SK-N-SH (cell line): ENCODE measurements at regions not wholly inside any gene's neighbourhood (a gene's known extent, or its start where the extent isn't known, plus 50 kb on each side); places are given as distances from the start of the nearest gene placed in this dataset.
A peak's percentile ranks its signal among the peaks of the same experiment; 100 is the strongest.

Source experiments
- CTCF ChIA-PET: fragments of 300-600, 350-600 bp; formaldehyde crosslinking; extraction: SDS; loops from one replicate; lab custom pipeline; 2021; lab: Yijun Ruan, JAX
- POLR2A ChIA-PET: fragments of 350-600 bp; sonication (Branson Sonifier 250); formaldehyde crosslinking; extraction: SDS; loops from one replicate; lab custom pipeline; 2020; ENCODE audit warnings: antibody characterized with exemption, inconsistent platforms; lab: Yijun Ruan, JAX
- DNase-seq: peaks from one replicate; pipeline ENCODE4 v3.0.0; 2012
- H2AFZ ChIP-seq: fragments of 200-600 bp; sonication (generic); 2 replicates; pipeline ENCODE4 v1.8.1; 2016; ENCODE audit warnings: antibody characterized with exemption, mild to moderate bottlenecking, low read depth
- H3F3A ChIP-seq: fragments of 200-600 bp; sonication (generic); replicated peaks from 2 replicates; pipeline ENCODE3; 2016; ENCODE audit warnings: antibody characterized with exemption, mild to moderate bottlenecking; ENCODE audit not compliant: insufficient read depth
- H3K27ac ChIP-seq, 2 experiments: fragments of 200-500 bp in 1 of 2; fragments of 200-600 bp in 1 of 2; sonication (Bioruptor generic) in 1 of 2; sonication (generic), shearing (Covaris generic) in 1 of 2; 2 replicates each; pipeline versions ENCODE4 v1.5.1 to v1.6.1; 2014 to 2016; ENCODE audit warnings: low read depth in 2 of 2, inconsistent platforms in 1 of 2, low read length in 1 of 2, mild to moderate bottlenecking in 1 of 2, mixed read lengths in 1 of 2
- H3K27me3 ChIP-seq: fragments of 200-600 bp; sonication (generic), shearing (Covaris generic); 2 replicates; pipeline ENCODE4 v1.6.1; 2016; ENCODE audit warnings: mixed run types; ENCODE audit not compliant: insufficient read depth
- H3K36me3 ChIP-seq, 2 experiments: fragments of 200-500 bp in 1 of 2; fragments of 200-600 bp in 1 of 2; sonication (Bioruptor generic) in 1 of 2; sonication (generic) in 1 of 2; replicated peaks in 1 of 2; 2 replicates each; pipeline versions ENCODE3 to v1.5.1; 2014 to 2016; ENCODE audit warnings: low read length in 1 of 2, mild to moderate bottlenecking in 1 of 2; ENCODE audit not compliant: insufficient read depth in 2 of 2, control insufficient read depth in 1 of 2
- H3K4me1 ChIP-seq, 2 experiments: fragments of 200-500 bp in 1 of 2; fragments of 200-600 bp in 1 of 2; sonication (Bioruptor generic) in 1 of 2; sonication (generic), shearing (Covaris generic) in 1 of 2; 2 replicates each; pipeline versions ENCODE4 v1.5.1 to v1.6.1; 2014 to 2016; ENCODE audit warnings: low read depth in 1 of 2, low read length in 1 of 2, mixed run types in 1 of 2; ENCODE audit not compliant: insufficient read depth in 2 of 2, control insufficient read depth in 1 of 2
- H3K4me2 ChIP-seq: fragments of 200-600 bp; sonication (generic), shearing (Covaris generic); 2 replicates; pipeline ENCODE4 v1.6.1; 2017; ENCODE audit warnings: mixed run types
- H3K4me3 ChIP-seq, 2 experiments: fragments of 200-500 bp in 1 of 2; fragments of 200-600 bp in 1 of 2; sonication (Bioruptor generic) in 1 of 2; sonication (generic), shearing (Covaris generic) in 1 of 2; 2 replicates each; pipeline versions ENCODE4 v1.5.1 to v1.8.1; 2014 to 2016; ENCODE audit warnings: low read depth in 2 of 2, inconsistent platforms in 1 of 2, low read length in 1 of 2, mild to moderate bottlenecking in 1 of 2, mixed read lengths in 1 of 2, moderate library complexity in 1 of 2
- H3K79me2 ChIP-seq: fragments of 200-600 bp; sonication (generic); 2 replicates; pipeline ENCODE4 v1.8.1; 2017; ENCODE audit warnings: mild to moderate bottlenecking; ENCODE audit not compliant: insufficient read depth
- H3K9ac ChIP-seq: fragments of 200-600 bp; sonication (generic); 2 replicates; pipeline ENCODE4 v1.6.1; 2017; ENCODE audit warnings: mixed run types
- H3K9me2 ChIP-seq: fragments of 200-600 bp; sonication (generic); 2 replicates; pipeline ENCODE4 v1.6.1; 2017; ENCODE audit warnings: mixed run types
- H3K9me3 ChIP-seq: fragments of 200-600 bp; sonication (generic); 2 replicates; pipeline ENCODE4 v1.6.1; 2017; ENCODE audit warnings: mixed run types, mild to moderate bottlenecking, moderate library complexity
- H4K20me1 ChIP-seq: fragments of 200-600 bp; sonication (generic); 2 replicates; pipeline ENCODE4 v1.6.1; 2017; ENCODE audit warnings: mild to moderate bottlenecking, mixed run types; ENCODE audit not compliant: insufficient read depth
- EP300 ChIP-seq, 2 experiments: IDR thresholded peaks; 2 replicates each; pipeline versions ENCODE4 v1.4.0 to v1.6.1; 2012; ENCODE audit warnings: borderline replicate concordance in 1 of 2, low read depth in 1 of 2, low read length in 1 of 2
- FOXM1 ChIP-seq: IDR thresholded peaks from 2 replicates; pipeline ENCODE4 v1.4.0; 2012; ENCODE audit warnings: low read depth, mild to moderate bottlenecking
- JUND ChIP-seq: IDR thresholded peaks from 2 replicates; pipeline ENCODE4 v1.4.0; 2012
- MEF2A ChIP-seq: IDR thresholded peaks from 2 replicates; pipeline ENCODE4 v1.4.0; 2012; ENCODE audit warnings: low read depth, borderline replicate concordance
- MXI1 ChIP-seq: IDR thresholded peaks from 2 replicates; pipeline ENCODE4 v1.6.1; 2012; ENCODE audit warnings: mild to moderate bottlenecking, low read depth, low read length, improper control_type of control experiment
- POLR2AphosphoS5 ChIP-seq: IDR thresholded peaks from 2 replicates; pipeline ENCODE4 v1.6.1; 2012; ENCODE audit warnings: low read depth, low read length
- RAD21 ChIP-seq: IDR thresholded peaks from 2 replicates; pipeline ENCODE4 v1.6.1; 2012; ENCODE audit warnings: mild to moderate bottlenecking, low read length
- RFX5 ChIP-seq: IDR thresholded peaks from 2 replicates; pipeline ENCODE4 v1.6.1; 2012; ENCODE audit warnings: mild to moderate bottlenecking, improper control_type of control experiment, low read length
- SIN3A ChIP-seq: IDR thresholded peaks from 2 replicates; pipeline ENCODE4 v1.6.1; 2012; ENCODE audit warnings: low read depth, mild to moderate bottlenecking, low read length, moderate library complexity, borderline replicate concordance
- TAF1 ChIP-seq: IDR thresholded peaks from 2 replicates; pipeline ENCODE4 v1.6.1; 2012; ENCODE audit warnings: low read depth, mild to moderate bottlenecking, low read length, moderate library complexity, borderline replicate concordance
- TCF12 ChIP-seq: IDR thresholded peaks from 2 replicates; pipeline ENCODE4 v1.4.0; 2012
- TEAD4 ChIP-seq: IDR thresholded peaks from 2 replicates; pipeline ENCODE4 v1.4.0; 2012; ENCODE audit warnings: mild to moderate bottlenecking, borderline replicate concordance; ENCODE audit not compliant: insufficient read depth
- WGBS: methylation state at CpG from one replicate; pipeline ENCODE4 v1.1.6; 2017; ENCODE audit warnings: low lambda C conversion rate; 5-methylcytosine and 5-hydroxymethylcytosine counted together
- TF ChIP-seq, protein P1 (sequence below): IDR thresholded peaks from 2 replicates; pipeline ENCODE4 v1.6.1; 2012; ENCODE audit warnings: mild to moderate bottlenecking, low read depth, low read length, moderate library complexity

DNA sequence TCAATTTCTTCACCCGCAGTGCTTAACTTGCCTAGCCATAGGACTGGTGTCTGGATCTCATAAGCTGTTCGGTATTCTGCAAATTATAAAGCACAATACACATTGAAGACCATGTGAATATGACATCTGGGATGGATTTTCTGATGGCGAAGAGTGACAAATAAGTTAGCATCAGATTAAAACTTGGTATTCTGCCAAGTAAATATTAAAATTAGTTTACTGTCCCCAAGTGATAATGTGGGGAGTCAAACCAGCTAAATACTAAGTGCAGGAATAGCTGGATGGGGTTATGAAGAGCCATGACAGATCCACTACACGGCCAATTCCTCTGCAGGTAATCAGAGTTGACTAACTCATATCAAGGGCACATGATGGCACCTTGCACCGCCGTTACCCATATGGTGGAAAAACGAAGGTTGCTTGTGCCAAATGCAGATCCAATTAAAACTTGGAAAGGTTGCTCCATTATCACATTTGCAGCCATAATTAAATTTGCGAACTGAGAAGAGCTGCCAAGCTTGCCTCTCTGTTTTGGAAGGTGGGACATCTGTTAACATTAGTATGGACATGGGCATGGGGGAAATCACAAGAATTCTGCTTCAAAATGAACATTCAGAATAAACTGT, 114.9 kb upstream of the TOM1L1 start (continued):
- TF ChIP-seq, protein P1, sequence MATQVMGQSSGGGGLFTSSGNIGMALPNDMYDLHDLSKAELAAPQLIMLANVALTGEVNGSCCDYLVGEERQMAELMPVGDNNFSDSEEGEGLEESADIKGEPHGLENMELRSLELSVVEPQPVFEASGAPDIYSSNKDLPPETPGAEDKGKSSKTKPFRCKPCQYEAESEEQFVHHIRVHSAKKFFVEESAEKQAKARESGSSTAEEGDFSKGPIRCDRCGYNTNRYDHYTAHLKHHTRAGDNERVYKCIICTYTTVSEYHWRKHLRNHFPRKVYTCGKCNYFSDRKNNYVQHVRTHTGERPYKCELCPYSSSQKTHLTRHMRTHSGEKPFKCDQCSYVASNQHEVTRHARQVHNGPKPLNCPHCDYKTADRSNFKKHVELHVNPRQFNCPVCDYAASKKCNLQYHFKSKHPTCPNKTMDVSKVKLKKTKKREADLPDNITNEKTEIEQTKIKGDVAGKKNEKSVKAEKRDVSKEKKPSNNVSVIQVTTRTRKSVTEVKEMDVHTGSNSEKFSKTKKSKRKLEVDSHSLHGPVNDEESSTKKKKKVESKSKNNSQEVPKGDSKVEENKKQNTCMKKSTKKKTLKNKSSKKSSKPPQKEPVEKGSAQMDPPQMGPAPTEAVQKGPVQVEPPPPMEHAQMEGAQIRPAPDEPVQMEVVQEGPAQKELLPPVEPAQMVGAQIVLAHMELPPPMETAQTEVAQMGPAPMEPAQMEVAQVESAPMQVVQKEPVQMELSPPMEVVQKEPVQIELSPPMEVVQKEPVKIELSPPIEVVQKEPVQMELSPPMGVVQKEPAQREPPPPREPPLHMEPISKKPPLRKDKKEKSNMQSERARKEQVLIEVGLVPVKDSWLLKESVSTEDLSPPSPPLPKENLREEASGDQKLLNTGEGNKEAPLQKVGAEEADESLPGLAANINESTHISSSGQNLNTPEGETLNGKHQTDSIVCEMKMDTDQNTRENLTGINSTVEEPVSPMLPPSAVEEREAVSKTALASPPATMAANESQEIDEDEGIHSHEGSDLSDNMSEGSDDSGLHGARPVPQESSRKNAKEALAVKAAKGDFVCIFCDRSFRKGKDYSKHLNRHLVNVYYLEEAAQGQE: no peak
- TF ChIP-seq MEF2A (no peak), MXI1 (peak; percentile 23; the same call in 1 of the 2 replicates), TEAD4 (peak; percentile 15; the same call in 1 of the 2 replicates), RAD21 (peak; percentile 17), RFX5 (no peak), TCF12 (peak; percentile 36; the same call in 1 of the 2 replicates)

DNA sequence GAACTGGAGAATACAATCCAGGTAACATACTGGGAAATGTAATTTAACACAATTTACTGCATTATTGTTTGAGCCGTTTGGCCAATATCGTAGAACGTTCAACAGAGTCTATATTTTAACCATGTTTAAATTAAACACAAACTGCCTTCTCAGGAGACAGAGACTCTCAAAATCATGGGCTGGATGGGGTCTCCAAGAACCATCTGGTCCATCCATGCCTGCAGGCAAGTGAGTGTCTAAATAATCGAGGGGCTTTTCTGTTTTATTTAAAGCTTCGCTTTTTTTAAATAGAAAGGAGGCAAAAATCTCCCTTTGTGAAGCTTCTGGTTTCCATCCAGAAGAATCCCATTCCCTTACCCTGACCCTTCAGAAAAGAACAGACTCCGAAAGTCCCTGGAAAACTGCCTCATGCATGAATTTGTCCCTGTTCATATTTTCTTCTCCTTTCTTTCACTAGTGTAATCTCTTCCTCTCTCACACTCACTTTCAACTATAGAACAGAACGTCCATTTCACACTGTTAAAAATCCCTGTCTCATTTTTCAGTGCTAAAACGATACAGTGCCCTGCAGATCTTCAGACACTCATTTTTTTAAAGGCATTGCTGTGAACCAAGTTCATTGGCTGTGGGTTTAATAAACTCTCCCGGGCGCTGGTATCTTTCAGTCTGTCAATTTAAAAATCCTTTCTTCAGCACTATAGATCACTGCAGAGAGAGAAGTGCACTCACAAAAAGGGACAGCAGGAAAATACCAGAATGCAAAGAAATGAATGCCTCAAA, 111.4 kb upstream of the TOM1L1 start:
- no peak overlapping the region for H3K4me3 ChIP-seq
- no peak overlapping the region; a peak in 1 of 4 replicates for H3K27ac ChIP-seq
- no peak for DNase-seq
- H4K20me1 ChIP-seq: no peaks in the 10 kb centered on the region
- H3F3A ChIP-seq: no peaks in the 10 kb centered on the region
- CTCF ChIA-PET: interaction anchor here (0.9 to 1.1 kb wide), 2 partner anchors 20 to 49 kb away, joined by 3 to 6 read pairs; no protein-coding TSS in a partner anchor
- no peaks in the 10 kb centered on the region for H3K36me3 ChIP-seq
- H3K9me2 ChIP-seq: no peaks in the 10 kb centered on the region
- no peak for TF ChIP-seq EP300 (IDR thresholded peaks at IDR 0.05; ENCODE audit: borderline replicate concordance in 1 of 2, low read depth in 1 of 2, low read length in 1 of 2)
- TF ChIP-seq TAF1: no peak
- TF ChIP-seq, all 33 proteins: peak for 0
- Histone ChIP-seq H3K79me2 (no peaks in the 10 kb centered on the region), H3K27me3 (no peaks in the 10 kb centered on the region), H3K4me2 (no peak overlapping the region), H3K4me1 (peaks cover 0 to 26% of the 10 kb centered on the region in 2 experiments; a peak in 2 of 4 replicates), H3K9me3 (peaks cover 5% of the 10 kb centered on the region; the same call in 1 of the 2 replicates), H2AFZ (no peak overlapping the region), H3K9ac (no peak overlapping the region)
- POLR2A ChIA-PET: no interaction called here
- WGBS: 40% methylated on average over 10 of the region's 10 CpGs

DNA sequence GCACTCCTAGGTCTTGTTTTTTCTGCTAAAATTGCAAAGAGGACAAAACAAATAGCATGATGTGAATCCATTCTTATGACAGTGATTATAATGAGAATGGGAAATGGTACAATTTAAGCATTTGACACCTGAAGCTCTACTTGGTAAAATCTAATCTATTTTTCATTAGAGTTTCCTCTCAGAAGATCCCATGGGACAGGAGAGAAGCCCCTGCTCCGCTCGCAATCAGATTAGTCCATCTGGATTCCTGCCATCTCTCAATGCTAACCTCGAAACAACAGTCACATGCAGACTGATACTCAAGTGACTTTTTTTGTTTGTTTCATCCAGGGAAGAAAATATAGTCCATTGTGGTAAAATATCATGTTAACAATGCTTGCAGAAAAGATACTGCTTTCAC, 107.4 kb upstream of the TOM1L1 start:
- POLR2A ChIA-PET: no interaction called here

More for the DNA sequence above, 107.4 kb upstream of the TOM1L1 start:
- TF ChIP-seq SIN3A: no peak
- no peak for TF ChIP-seq JUND
- no peak for TF ChIP-seq FOXM1
- TF ChIP-seq POLR2AphosphoS5: no peak
- Histone ChIP-seq H3F3A (no peaks in the 10 kb centered on the region), H4K20me1 (no peaks in the 10 kb centered on the region), H3K27ac (no peak overlapping the region), H2AFZ (no peak overlapping the region), H3K79me2 (no peaks in the 10 kb centered on the region), H3K9me2 (no peaks in the 10 kb centered on the region; the same call in 1 of the 2 replicates), H3K27me3 (no peaks in the 10 kb centered on the region), H3K36me3 (no peaks in the 10 kb centered on the region), H3K9ac (no peak overlapping the region), H3K4me2 (no peak overlapping the region), H3K4me1 (peaks cover 0 to 6% of the 10 kb centered on the region in 2 experiments; a peak in 2 of 4 replicates), H3K4me3 (no peak overlapping the region), H3K9me3 (peaks cover under 1% of the 10 kb centered on the region)
- no peak for DNase-seq
- WGBS: 35% methylated on average over 3 of the region's 3 CpGs
- CTCF ChIA-PET: no interaction called here
